ENCODE measurements at regions not wholly inside any gene's neighbourhood (a gene's known extent, or its start where the extent isn't known, plus 50 kb on each side); places are given as distances from the start of the nearest gene placed in this dataset.

GRCh38 chr3:17852217-17852616 lies 109.8 kb upstream of the TBC1D5 start:
- no peak for TF ChIP-seq POLR2A (IDR thresholded peaks at IDR 0.05)
- TF ChIP-seq, protein P1, sequence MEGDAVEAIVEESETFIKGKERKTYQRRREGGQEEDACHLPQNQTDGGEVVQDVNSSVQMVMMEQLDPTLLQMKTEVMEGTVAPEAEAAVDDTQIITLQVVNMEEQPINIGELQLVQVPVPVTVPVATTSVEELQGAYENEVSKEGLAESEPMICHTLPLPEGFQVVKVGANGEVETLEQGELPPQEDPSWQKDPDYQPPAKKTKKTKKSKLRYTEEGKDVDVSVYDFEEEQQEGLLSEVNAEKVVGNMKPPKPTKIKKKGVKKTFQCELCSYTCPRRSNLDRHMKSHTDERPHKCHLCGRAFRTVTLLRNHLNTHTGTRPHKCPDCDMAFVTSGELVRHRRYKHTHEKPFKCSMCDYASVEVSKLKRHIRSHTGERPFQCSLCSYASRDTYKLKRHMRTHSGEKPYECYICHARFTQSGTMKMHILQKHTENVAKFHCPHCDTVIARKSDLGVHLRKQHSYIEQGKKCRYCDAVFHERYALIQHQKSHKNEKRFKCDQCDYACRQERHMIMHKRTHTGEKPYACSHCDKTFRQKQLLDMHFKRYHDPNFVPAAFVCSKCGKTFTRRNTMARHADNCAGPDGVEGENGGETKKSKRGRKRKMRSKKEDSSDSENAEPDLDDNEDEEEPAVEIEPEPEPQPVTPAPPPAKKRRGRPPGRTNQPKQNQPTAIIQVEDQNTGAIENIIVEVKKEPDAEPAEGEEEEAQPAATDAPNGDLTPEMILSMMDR (IDR thresholded peaks at IDR 0.05): no peak
